WTC11 (cell line): ENCODE measurements at regions not wholly inside any gene's neighbourhood (a gene's known extent, or its start where the extent isn't known, plus 50 kb on each side); places are given as distances from the start of the nearest gene placed in this dataset.

Source experiments
- ATAC-seq: fragments of 200-7000 bp; cut with Tn5 transposase; 2 replicates; pipeline ENCODE4 v1.10.0; 2021; ENCODE audit warnings: mild to moderate bottlenecking, moderate library complexity
- CTCF ChIA-PET: fragments of 300-600 bp; sonication (Branson Sonifier 250); formaldehyde crosslinking; loops from one replicate; lab custom pipeline; 2021; ENCODE audit warnings: antibody characterized with exemption; lab: Charles Lee
- POLR2A ChIA-PET: fragments of 350-600 bp; sonication (Branson Sonifier 250); formaldehyde crosslinking; loops from one replicate; lab custom pipeline; 2021; ENCODE audit warnings: antibody characterized with exemption; lab: Charles Lee
- DNase-seq: peaks from one replicate; pipeline ENCODE4 v3.0.0; 2021; ENCODE audit warnings: low spot score
- H3K27ac Mint-ChIP-seq: 2 replicates; pipeline ENCODE4 v1.8.0; 2021; ENCODE audit warnings: mixed read lengths
- H3K27me3 Mint-ChIP-seq: 2 replicates; pipeline ENCODE4 v1.8.0; 2021; ENCODE audit warnings: low read depth, mild to moderate bottlenecking, moderate library complexity, mixed read lengths
- H3K36me3 Mint-ChIP-seq: 2 replicates; pipeline ENCODE4 v1.8.0; 2021; ENCODE audit warnings: mixed read lengths
- H3K4me1 Mint-ChIP-seq: 2 replicates; pipeline ENCODE4 v1.8.0; 2022; ENCODE audit warnings: mixed read lengths
- H3K4me3 Mint-ChIP-seq: 2 replicates; pipeline ENCODE4 v1.8.0; 2021; ENCODE audit warnings: mild to moderate bottlenecking, moderate library complexity, mixed read lengths
- H3K9me3 Mint-ChIP-seq: 2 replicates; pipeline ENCODE4 v1.8.0; 2021; ENCODE audit warnings: mixed read lengths
- ATF1 ChIP-seq: sonication (generic); formaldehyde crosslinking; IDR thresholded peaks from 2 replicates; pipeline ENCODE4 v1.8.1; 2023; ENCODE audit warnings: mild to moderate bottlenecking, moderate library complexity, missing genetic modification reagents
- ELF4 ChIP-seq: sonication (generic); formaldehyde crosslinking; IDR thresholded peaks from 2 replicates; pipeline ENCODE4 v1.8.1; 2022; ENCODE audit warnings: low read depth, mild to moderate bottlenecking, moderate library complexity, missing genetic modification reagents
- ESRRA ChIP-seq: sonication (generic); formaldehyde crosslinking; IDR thresholded peaks from 2 replicates; pipeline ENCODE4 v1.8.1; 2022; ENCODE audit warnings: mild to moderate bottlenecking, missing genetic modification reagents, borderline replicate concordance
- FOXJ3 ChIP-seq: sonication (generic); formaldehyde crosslinking; IDR thresholded peaks from 2 replicates; pipeline ENCODE4 v1.9.0; 2021; ENCODE audit warnings: missing genetic modification reagents, mild to moderate bottlenecking, borderline replicate concordance
- GRHL2 ChIP-seq: fragments of 250-450 bp; sonication (Bioruptor Pico); IDR thresholded peaks from 2 replicates; pipeline ENCODE4 v1.8.0; 2022; ENCODE audit warnings: mild to moderate bottlenecking, moderate library complexity; ENCODE audit not compliant: insufficient replicate concordance, severe bottlenecking
- JUN ChIP-seq: sonication (generic); formaldehyde crosslinking; IDR thresholded peaks from 2 replicates; pipeline ENCODE4 v1.8.0; 2023; ENCODE audit warnings: mild to moderate bottlenecking, missing genetic modification reagents
- MXD4 ChIP-seq: fragments of 250-450 bp; sonication (Bioruptor Pico); IDR thresholded peaks from 2 replicates; pipeline ENCODE4 v1.8.0; 2021; ENCODE audit warnings: mild to moderate bottlenecking, moderate library complexity, borderline replicate concordance
- NFATC4 ChIP-seq: fragments of 250-450 bp; sonication (Bioruptor Pico); IDR thresholded peaks from 2 replicates; pipeline ENCODE4 v1.9.0; 2021; ENCODE audit warnings: mild to moderate bottlenecking
- TEAD4 ChIP-seq: sonication (generic); formaldehyde crosslinking; IDR thresholded peaks from 2 replicates; pipeline ENCODE4 v1.8.0; 2022; ENCODE audit warnings: mild to moderate bottlenecking, missing genetic modification reagents
- ZBTB21 ChIP-seq: sonication (generic); formaldehyde crosslinking; IDR thresholded peaks from 2 replicates; pipeline ENCODE4 v1.8.1; 2023; ENCODE audit warnings: mild to moderate bottlenecking, missing genetic modification reagents, borderline replicate concordance
- ZNF138 ChIP-seq: sonication (generic); formaldehyde crosslinking; conservative IDR thresholded peaks from 2 replicates; pipeline ENCODE4 v1.8.1; 2022; ENCODE audit warnings: mild to moderate bottlenecking, moderate library complexity, missing genetic modification reagents
- ZNF671 ChIP-seq: fragments of 250-450 bp; sonication (Bioruptor Pico); IDR thresholded peaks from 2 replicates; pipeline ENCODE4 v1.8.0; 2021; ENCODE audit warnings: mild to moderate bottlenecking
- TF ChIP-seq, protein P1 (sequence below): sonication (generic); formaldehyde crosslinking; IDR thresholded peaks from 2 replicates; pipeline ENCODE4 v1.8.1; 2022; ENCODE audit warnings: low read depth, missing genetic modification reagents, borderline replicate concordance
- TF ChIP-seq, protein P2 (sequence below): fragments of 250-450 bp; sonication (Bioruptor Pico); IDR thresholded peaks from 2 replicates; pipeline ENCODE4 v1.9.0; 2021; ENCODE audit warnings: mild to moderate bottlenecking
- TF ChIP-seq, protein P3 (sequence below): fragments of 250-450 bp; sonication (Bioruptor Pico); IDR thresholded peaks from 2 replicates; pipeline ENCODE4 v1.9.0; 2021; ENCODE audit warnings: mild to moderate bottlenecking, borderline replicate concordance
- TF ChIP-seq, protein P4 (sequence below): sonication (generic); formaldehyde crosslinking; IDR thresholded peaks from 2 replicates; pipeline ENCODE4 v1.8.1; 2022; ENCODE audit warnings: missing genetic modification reagents, borderline replicate concordance
- TF ChIP-seq, protein P5 (sequence below): sonication (generic); formaldehyde crosslinking; IDR thresholded peaks from 2 replicates; pipeline ENCODE4 v1.8.0; 2023; ENCODE audit warnings: missing genetic modification reagents
- TF ChIP-seq, protein P6 (sequence below): sonication (generic); formaldehyde crosslinking; IDR thresholded peaks from 2 replicates; pipeline ENCODE4 v1.8.1; 2023; ENCODE audit warnings: mild to moderate bottlenecking, missing genetic modification reagents, moderate library complexity
- TF ChIP-seq, protein P7 (sequence below): fragments of 250-450 bp; sonication (Bioruptor Pico); conservative IDR thresholded peaks from 2 replicates; pipeline ENCODE4 v1.9.0; 2021; ENCODE audit warnings: mild to moderate bottlenecking

DNA sequence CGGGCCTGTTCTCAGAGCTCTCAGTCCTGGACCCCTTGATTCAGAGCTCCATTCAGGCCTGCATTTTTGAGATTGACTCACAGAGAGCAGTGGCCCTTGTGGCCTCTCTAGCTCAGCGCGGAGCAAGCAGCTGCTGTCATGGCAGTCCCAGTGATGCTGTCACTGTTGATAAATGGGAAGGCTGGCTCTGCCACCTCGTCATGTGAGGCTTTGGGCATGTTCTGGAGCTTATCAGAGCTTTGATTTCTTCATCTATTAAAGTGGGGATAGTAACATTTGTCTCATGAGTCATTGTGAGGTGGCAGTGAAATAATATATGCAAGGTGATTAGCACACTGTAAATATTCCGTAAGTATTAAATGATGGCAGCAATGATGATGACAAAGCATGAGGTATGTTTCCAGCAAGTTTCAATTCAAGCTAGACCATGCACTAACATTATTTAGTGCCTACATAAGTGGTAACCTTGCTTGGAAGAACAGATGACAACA is 126.4 kb upstream of the CXCL14 start:
- H3K4me3 Mint-ChIP-seq: no peak overlapping the region
- H3K9me3 Mint-ChIP-seq: no peaks in the 10 kb centered on the region
- CTCF ChIA-PET: interaction anchor here (0.5 to 1.9 kb wide), 3 partner anchors 55 to 139 kb away, joined by 3 to 9 read pairs (median 3); no protein-coding TSS in a partner anchor
- peaks cover 4% of the 10 kb centered on the region for H3K4me1 Mint-ChIP-seq
- no peaks in the 10 kb centered on the region for H3K36me3 Mint-ChIP-seq
- H3K27me3 Mint-ChIP-seq: no peaks in the 10 kb centered on the region
- DNase-seq: no peak
- TF ChIP-seq ESRRA (CRISPR knock-in tag): no peak
- TF ChIP-seq, protein P1, sequence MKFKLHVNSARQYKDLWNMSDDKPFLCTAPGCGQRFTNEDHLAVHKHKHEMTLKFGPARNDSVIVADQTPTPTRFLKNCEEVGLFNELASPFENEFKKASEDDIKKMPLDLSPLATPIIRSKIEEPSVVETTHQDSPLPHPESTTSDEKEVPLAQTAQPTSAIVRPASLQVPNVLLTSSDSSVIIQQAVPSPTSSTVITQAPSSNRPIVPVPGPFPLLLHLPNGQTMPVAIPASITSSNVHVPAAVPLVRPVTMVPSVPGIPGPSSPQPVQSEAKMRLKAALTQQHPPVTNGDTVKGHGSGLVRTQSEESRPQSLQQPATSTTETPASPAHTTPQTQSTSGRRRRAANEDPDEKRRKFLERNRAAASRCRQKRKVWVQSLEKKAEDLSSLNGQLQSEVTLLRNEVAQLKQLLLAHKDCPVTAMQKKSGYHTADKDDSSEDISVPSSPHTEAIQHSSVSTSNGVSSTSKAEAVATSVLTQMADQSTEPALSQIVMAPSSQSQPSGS: no peak
- TF ChIP-seq, protein P2, sequence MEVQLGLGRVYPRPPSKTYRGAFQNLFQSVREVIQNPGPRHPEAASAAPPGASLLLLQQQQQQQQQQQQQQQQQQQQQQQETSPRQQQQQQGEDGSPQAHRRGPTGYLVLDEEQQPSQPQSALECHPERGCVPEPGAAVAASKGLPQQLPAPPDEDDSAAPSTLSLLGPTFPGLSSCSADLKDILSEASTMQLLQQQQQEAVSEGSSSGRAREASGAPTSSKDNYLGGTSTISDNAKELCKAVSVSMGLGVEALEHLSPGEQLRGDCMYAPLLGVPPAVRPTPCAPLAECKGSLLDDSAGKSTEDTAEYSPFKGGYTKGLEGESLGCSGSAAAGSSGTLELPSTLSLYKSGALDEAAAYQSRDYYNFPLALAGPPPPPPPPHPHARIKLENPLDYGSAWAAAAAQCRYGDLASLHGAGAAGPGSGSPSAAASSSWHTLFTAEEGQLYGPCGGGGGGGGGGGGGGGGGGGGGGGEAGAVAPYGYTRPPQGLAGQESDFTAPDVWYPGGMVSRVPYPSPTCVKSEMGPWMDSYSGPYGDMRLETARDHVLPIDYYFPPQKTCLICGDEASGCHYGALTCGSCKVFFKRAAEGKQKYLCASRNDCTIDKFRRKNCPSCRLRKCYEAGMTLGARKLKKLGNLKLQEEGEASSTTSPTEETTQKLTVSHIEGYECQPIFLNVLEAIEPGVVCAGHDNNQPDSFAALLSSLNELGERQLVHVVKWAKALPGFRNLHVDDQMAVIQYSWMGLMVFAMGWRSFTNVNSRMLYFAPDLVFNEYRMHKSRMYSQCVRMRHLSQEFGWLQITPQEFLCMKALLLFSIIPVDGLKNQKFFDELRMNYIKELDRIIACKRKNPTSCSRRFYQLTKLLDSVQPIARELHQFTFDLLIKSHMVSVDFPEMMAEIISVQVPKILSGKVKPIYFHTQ (CRISPR knock-in tag): no peak
- no peak for TF ChIP-seq FOXJ3 (CRISPR knock-in tag)
- TF ChIP-seq ELF4 (CRISPR knock-in tag): no peak
- TF ChIP-seq, protein P3, sequence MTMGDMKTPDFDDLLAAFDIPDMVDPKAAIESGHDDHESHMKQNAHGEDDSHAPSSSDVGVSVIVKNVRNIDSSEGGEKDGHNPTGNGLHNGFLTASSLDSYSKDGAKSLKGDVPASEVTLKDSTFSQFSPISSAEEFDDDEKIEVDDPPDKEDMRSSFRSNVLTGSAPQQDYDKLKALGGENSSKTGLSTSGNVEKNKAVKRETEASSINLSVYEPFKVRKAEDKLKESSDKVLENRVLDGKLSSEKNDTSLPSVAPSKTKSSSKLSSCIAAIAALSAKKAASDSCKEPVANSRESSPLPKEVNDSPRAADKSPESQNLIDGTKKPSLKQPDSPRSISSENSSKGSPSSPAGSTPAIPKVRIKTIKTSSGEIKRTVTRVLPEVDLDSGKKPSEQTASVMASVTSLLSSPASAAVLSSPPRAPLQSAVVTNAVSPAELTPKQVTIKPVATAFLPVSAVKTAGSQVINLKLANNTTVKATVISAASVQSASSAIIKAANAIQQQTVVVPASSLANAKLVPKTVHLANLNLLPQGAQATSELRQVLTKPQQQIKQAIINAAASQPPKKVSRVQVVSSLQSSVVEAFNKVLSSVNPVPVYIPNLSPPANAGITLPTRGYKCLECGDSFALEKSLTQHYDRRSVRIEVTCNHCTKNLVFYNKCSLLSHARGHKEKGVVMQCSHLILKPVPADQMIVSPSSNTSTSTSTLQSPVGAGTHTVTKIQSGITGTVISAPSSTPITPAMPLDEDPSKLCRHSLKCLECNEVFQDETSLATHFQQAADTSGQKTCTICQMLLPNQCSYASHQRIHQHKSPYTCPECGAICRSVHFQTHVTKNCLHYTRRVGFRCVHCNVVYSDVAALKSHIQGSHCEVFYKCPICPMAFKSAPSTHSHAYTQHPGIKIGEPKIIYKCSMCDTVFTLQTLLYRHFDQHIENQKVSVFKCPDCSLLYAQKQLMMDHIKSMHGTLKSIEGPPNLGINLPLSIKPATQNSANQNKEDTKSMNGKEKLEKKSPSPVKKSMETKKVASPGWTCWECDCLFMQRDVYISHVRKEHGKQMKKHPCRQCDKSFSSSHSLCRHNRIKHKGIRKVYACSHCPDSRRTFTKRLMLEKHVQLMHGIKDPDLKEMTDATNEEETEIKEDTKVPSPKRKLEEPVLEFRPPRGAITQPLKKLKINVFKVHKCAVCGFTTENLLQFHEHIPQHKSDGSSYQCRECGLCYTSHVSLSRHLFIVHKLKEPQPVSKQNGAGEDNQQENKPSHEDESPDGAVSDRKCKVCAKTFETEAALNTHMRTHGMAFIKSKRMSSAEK (CRISPR knock-in tag): no peak
- TF ChIP-seq NFATC4 (CRISPR knock-in tag): no peak
- TF ChIP-seq, protein P4, sequence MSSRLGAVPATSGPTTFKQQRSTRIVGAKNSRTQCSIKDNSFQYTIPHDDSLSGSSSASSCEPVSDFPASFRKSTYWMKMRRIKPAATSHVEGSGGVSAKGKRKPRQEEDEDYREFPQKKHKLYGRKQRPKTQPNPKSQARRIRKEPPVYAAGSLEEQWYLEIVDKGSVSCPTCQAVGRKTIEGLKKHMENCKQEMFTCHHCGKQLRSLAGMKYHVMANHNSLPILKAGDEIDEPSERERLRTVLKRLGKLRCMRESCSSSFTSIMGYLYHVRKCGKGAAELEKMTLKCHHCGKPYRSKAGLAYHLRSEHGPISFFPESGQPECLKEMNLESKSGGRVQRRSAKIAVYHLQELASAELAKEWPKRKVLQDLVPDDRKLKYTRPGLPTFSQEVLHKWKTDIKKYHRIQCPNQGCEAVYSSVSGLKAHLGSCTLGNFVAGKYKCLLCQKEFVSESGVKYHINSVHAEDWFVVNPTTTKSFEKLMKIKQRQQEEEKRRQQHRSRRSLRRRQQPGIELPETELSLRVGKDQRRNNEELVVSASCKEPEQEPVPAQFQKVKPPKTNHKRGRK (CRISPR knock-in tag): no peak
- no peak for TF ChIP-seq ZNF671 (CRISPR knock-in tag)
- TF ChIP-seq ZBTB21: no peak
- TF ChIP-seq, protein P5, sequence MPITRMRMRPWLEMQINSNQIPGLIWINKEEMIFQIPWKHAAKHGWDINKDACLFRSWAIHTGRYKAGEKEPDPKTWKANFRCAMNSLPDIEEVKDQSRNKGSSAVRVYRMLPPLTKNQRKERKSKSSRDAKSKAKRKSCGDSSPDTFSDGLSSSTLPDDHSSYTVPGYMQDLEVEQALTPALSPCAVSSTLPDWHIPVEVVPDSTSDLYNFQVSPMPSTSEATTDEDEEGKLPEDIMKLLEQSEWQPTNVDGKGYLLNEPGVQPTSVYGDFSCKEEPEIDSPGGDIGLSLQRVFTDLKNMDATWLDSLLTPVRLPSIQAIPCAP (CRISPR knock-in tag): no peak
- TF ChIP-seq TEAD4 (CRISPR knock-in tag): no peak
- ATAC-seq: no peak; the same call in 1 of the 2 replicates
- POLR2A ChIA-PET: no interaction called here
- H3K27ac Mint-ChIP-seq: no peak overlapping the region

DNA sequence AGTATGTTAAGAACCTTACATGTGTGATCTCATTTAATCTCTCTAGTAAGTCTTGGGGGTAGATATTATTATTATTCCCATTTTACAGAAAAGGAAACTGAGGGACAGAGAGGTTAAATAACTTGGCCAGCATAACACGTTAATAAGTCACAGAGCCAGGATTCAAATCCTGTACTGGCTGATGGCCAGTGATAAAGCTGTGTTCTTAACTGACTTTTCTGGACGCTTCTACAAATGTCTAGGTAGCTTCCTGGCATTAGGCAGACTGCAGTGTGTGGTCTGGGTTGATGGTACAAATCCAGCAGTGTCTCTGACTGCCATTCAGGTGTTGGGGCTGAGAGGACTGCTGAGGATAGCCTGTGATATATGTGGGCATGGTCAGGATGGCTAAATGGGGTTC is 125.8 kb upstream of the CXCL14 start:
- Mint-ChIP-seq H3K9me3 (no peaks in the 10 kb centered on the region), H3K27me3 (no peaks in the 10 kb centered on the region), H3K27ac (no peak overlapping the region), H3K4me3 (no peak overlapping the region), H3K36me3 (no peaks in the 10 kb centered on the region), H3K4me1 (peaks cover 4% of the 10 kb centered on the region)
- ChIA-PET POLR2A (no interaction called here), CTCF (interaction anchor here (0.5 to 1.9 kb wide), 4 partner anchors 55 to 144 kb away, joined by 3 to 9 read pairs (median 4); no protein-coding TSS in a partner anchor)
- no peak for DNase-seq
- ATAC-seq: no peak
- TF ChIP-seq JUN (no peak), MXD4 (CRISPR knock-in tag) (no peak), ZNF138 (no peak), GRHL2 (CRISPR knock-in tag) (no peak), ATF1 (CRISPR knock-in tag) (no peak)
- TF ChIP-seq, protein P6, sequence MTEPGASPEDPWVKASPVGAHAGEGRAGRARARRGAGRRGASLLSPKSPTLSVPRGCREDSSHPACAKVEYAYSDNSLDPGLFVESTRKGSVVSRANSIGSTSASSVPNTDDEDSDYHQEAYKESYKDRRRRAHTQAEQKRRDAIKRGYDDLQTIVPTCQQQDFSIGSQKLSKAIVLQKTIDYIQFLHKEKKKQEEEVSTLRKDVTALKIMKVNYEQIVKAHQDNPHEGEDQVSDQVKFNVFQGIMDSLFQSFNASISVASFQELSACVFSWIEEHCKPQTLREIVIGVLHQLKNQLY (CRISPR knock-in tag): no peak
- TF ChIP-seq, protein P7, sequence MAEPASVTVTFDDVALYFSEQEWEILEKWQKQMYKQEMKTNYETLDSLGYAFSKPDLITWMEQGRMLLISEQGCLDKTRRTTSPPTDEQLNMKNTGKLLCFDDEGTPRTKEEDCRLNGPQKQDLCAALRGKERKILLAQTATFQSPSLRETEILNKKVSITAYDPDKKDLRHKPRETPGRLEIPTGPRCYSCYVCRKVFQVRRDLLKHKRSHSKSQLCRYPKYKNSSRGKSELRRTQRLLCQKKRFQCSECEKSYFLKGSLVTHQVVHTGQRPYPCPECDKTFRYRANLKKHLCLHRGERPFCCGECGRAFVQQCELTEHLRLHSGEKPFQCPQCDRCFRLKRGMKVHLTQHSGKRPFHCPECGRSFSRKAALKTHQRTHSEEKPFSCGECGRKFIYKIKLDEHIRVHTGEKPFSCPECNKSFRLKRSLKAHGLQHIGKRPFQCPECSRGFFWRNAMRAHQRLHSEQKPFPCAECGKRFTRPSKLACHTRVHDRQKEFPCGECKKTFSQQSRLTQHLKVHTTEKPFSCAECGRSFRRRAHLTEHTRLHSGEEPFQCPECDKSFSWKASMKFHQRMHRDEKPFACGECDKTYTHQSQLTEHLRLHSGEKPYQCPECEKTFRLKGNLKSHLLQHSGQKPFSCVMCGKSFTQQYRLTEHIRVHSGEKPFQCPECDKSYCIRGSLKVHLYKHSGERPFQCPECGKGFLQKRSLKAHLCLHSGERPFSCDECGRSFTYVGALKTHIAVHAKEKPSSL (CRISPR knock-in tag): no peak
- TF ChIP-seq, protein P1: no peak
